Small intestine (tissue), 7 donors: ENCODE measurements at regions not wholly inside any gene's neighbourhood (a gene's known extent, or its start where the extent isn't known, plus 50 kb on each side); places are given as distances from the start of the nearest gene placed in this dataset.

ENCODE experiments used
- DNase-seq, 2 donors: peaks; one replicate each; pipeline versions ENCODE4 v3.0.0 to v3.0.0-alpha.2; 2013
- FAIRE-seq: peaks from 2 replicates; lab custom pipeline; 2012; peaks lifted over from hg19 to GRCh38; lab: Jason Lieb, UNC
- H3K27ac ChIP-seq, 3 donors: one replicate each; pipeline ENCODE4 v1.5.1; 2013; ENCODE audit warnings: low read length in 2 of 3, mild to moderate bottlenecking in 2 of 3, control low read depth in 1 of 3, inconsistent platforms in 1 of 3, low read depth in 1 of 3, moderate library complexity in 1 of 3
- H3K27me3 ChIP-seq, 3 donors: one replicate each; pipeline ENCODE4 v1.6.1; 2013; ENCODE audit warnings: low read length in 3 of 3, inconsistent platforms in 1 of 3; ENCODE audit not compliant: control insufficient read depth in 3 of 3, insufficient read depth in 3 of 3
- H3K36me3 ChIP-seq, 3 donors: one replicate each; pipeline ENCODE4 v1.6.1; 2013; ENCODE audit warnings: low read length in 3 of 3, inconsistent platforms in 1 of 3, low read depth in 1 of 3, mild to moderate bottlenecking in 1 of 3, moderate library complexity in 1 of 3; ENCODE audit not compliant: control insufficient read depth in 3 of 3, insufficient read depth in 2 of 3
- H3K4me1 ChIP-seq, 3 donors: one replicate each; pipeline ENCODE4 v1.6.1; 2013; ENCODE audit warnings: low read length in 2 of 3, inconsistent platforms in 1 of 3, low read depth in 1 of 3, mild to moderate bottlenecking in 1 of 3, moderate library complexity in 1 of 3; ENCODE audit not compliant: control insufficient read depth in 3 of 3, insufficient read depth in 2 of 3
- H3K4me3 ChIP-seq, 3 donors: one replicate each; pipeline ENCODE4 v1.5.1; 2013; ENCODE audit warnings: low read length in 3 of 3, control low read depth in 1 of 3, inconsistent platforms in 1 of 3, low read depth in 1 of 3, mild to moderate bottlenecking in 1 of 3, moderate library complexity in 1 of 3
- H3K9me3 ChIP-seq, 2 donors: one replicate each; pipeline ENCODE4 v1.6.1; 2013; ENCODE audit warnings: low read depth in 1 of 2, low read length in 1 of 2; ENCODE audit not compliant: control insufficient read depth in 2 of 2, insufficient read depth in 1 of 2
- WGBS, 3 donors: extraction: QIAGEN DNeasy Blood & Tissue Kit; methylation state at CpG; one replicate each; pipeline ENCODE4 v1.1.7; 2013; 5-methylcytosine and 5-hydroxymethylcytosine counted together
- donor health status: healthy with polysubstance abuse.
- donor health status: control.
- donor health status: control.
- donor health status: Bipolar disorder and iron deficiency.
- donor health status: healthy.

DNA sequence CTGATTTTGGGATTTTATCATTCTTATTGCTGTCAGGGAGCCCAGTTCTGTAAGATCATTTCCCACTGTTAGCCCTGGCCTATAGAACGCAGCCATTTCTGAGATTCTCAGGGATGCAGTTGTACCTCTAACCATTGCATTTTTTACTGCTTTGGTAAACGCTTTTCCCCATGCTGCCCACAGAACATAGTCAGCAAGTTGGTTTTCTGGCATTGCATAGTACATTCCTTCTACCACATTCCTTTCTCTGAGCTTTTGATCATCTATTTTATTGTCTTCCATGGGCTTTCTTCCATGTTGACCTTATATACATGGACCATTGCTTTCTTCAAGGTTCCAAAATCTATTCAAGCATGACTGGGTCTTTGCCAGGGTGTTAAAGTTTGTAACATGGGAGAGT, 86.8 kb upstream of the ST6GAL2 start:
- Histone ChIP-seq H3K4me1 (no peaks in the 10 kb centered on the region), H3K27ac (no peak overlapping the region), H3K9me3 (no peaks in the 10 kb centered on the region), H3K36me3 (no peaks in the 10 kb centered on the region), H3K27me3 (no peaks in the 10 kb centered on the region), H3K4me3 (no peak overlapping the region)
- WGBS, 3 donors, result 78 to 89% (median 79%) methylated on average over 2 of the region's 2 CpGs
- DNase-seq (no peak), FAIRE-seq (no peak)

DNA sequence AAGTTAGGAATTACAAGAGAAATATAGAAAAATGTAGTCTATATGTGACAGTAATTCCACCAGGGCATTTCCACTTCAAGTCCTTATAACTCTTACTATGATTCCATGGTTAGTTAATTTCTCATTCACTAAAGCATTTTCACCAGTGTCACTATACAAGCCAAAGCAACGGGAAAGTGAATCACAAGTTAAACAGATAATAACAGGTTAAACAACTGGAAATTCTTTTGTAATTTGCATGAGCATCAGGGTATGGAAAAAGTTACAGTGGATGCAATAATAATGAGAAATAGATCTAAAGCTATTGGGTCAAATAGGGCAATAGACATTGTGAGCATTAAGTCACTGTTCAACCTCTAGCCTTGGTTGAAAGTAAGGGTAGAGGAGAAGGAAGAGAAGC, 88.9 kb upstream of the ST6GAL2 start:
- H3K27me3 ChIP-seq, result no peaks in the 10 kb centered on the region
- H3K27ac ChIP-seq, result no peak overlapping the region
- DNase-seq, result no peak
- FAIRE-seq, result no peak
- H3K4me1 ChIP-seq, result no peaks in the 10 kb centered on the region
- H3K9me3 ChIP-seq, result no peaks in the 10 kb centered on the region
- H3K4me3 ChIP-seq, result no peak overlapping the region
- WGBS, 3 donors, result 54 to 84% (median 64%) methylated on average over 1 of the region's 1 CpG
- no peaks in the 10 kb centered on the region for H3K36me3 ChIP-seq

DNA sequence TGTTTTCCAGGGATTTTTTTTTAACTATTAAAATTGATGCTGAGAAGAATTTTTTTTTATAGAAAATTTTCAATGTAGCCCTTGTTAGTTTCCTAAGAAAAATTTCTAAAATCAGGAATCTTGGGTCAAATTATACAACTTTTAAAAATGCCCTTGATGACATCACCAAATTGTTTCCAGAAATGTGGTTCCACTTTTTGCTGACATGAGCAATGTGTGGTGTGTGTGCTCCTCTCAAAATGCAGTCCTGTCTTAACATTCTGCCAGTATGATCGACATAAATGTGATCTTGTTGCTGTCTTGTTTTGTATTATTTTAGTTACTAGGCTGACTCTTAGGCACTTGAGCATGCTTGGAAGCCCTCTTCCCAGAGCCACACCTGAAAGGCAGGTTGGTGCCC, 89.7 kb upstream of the ST6GAL2 start:
- WGBS, 3 donors, result 81 to 87% (median 83%) methylated on average over 1 of the region's 1 CpG
- H3K27ac ChIP-seq, result no peak overlapping the region
- DNase-seq, result no peak
- no peaks in the 10 kb centered on the region for H3K36me3 ChIP-seq
- H3K27me3 ChIP-seq, result no peaks in the 10 kb centered on the region
- H3K9me3 ChIP-seq, result no peaks in the 10 kb centered on the region
- FAIRE-seq, result no peak
- H3K4me1 ChIP-seq, result no peaks in the 10 kb centered on the region
- no peak overlapping the region for H3K4me3 ChIP-seq

DNA sequence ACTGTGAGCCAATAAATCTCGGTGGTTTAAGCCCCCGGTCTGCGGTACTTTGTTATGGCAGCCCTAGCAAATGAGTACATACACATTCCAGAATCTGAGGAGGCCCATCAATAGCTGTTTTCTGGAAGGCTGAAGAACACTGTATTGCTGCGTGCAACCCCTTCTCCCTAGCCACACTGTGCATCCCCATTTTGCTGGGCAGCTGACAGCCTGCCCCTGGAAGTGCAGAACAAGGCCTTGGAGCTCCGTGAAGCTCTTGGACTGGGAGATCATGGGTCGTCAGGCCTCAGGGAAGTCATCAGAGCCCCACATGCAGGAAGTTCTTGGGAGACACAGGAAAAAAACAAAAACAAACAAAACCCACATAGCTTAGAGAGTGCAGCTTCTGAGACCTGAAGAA, 90.6 kb upstream of the ST6GAL2 start:
- Histone ChIP-seq H3K27me3 (no peaks in the 10 kb centered on the region), H3K36me3 (no peaks in the 10 kb centered on the region), H3K4me1 (no peaks in the 10 kb centered on the region), H3K27ac (no peak overlapping the region), H3K4me3 (no peak overlapping the region), H3K9me3 (no peaks in the 10 kb centered on the region)
- FAIRE-seq (no peak), DNase-seq (no peak)
- 68 to 77% (median 71%) methylated on average over 6 of the region's 6 CpGs for WGBS, 3 donors

- H3K36me3 ChIP-seq, result no peaks in the 10 kb centered on the region
- no peaks in the 10 kb centered on the region for H3K4me1 ChIP-seq
- no peak for DNase-seq
- no peaks in the 10 kb centered on the region for H3K27me3 ChIP-seq
- no peak overlapping the region for H3K27ac ChIP-seq
- no peak overlapping the region for H3K4me3 ChIP-seq
- no peaks in the 10 kb centered on the region for H3K9me3 ChIP-seq
- WGBS, 3 donors, result 60 to 75% (median 62%) methylated on average over 3 of the region's 3 CpGs
- FAIRE-seq, result no peak
Observed at GRCh38 chr2:106977717-106978116, 91.8 kb upstream of the ST6GAL2 start.

DNA sequence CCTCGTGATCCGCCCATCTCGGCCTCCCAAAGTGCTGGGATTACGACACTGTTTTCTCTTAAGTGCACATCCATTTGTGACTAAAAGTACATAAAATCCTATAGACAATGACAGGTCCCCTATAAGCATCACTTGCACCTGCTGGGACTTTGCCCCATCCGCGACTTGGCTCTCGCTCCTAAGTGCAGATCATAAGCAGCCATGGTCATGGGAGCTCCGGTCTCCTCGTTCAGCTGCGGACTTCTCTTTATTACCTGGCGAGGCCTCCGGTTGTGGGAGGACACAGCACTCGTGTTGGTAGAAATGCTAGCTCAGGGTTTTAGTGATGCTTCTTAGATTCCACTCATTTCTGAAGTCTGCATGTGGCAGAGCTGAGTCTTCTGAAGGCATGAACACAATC, 92.7 kb upstream of the ST6GAL2 start:
- WGBS, 3 donors, result 79 to 92% (median 87%) methylated on average over 13 of the region's 13 CpGs
- DNase-seq (no peak), FAIRE-seq (no peak)
- Histone ChIP-seq H3K27me3 (no peaks in the 10 kb centered on the region), H3K9me3 (no peaks in the 10 kb centered on the region), H3K4me3 (no peak overlapping the region), H3K36me3 (no peaks in the 10 kb centered on the region), H3K4me1 (no peaks in the 10 kb centered on the region), H3K27ac (no peak overlapping the region)

GRCh38 chr2:106981491-106981890, 95.5 kb upstream of the ST6GAL2 start:
- Histone ChIP-seq H3K4me1 (no peaks in the 10 kb centered on the region), H3K4me3 (no peak overlapping the region), H3K27ac (no peak overlapping the region), H3K36me3 (no peaks in the 10 kb centered on the region), H3K9me3 (no peaks in the 10 kb centered on the region), H3K27me3 (no peaks in the 10 kb centered on the region)
- no peak for FAIRE-seq
- no peak for DNase-seq
- WGBS, 3 donors, result 81 to 88% (median 88%) methylated on average over 1 of the region's 1 CpG

DNA sequence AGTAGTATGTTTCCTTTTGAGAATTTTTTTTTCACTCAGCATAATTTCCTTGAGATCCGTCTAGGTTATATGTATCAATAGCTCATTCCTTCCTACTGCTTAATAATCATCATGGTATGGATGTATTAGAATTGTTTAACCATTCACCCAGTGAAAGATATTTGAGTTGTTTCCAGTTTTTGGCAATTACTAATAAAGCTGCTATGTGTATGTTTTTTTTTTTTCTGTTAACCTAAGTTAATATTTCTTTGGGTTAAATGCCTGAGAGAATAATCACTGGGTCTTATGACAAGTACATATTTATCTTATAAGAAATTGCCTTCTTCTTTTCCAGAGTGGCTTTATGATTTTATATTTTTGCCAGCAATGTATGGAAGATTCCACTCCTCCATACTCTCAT, 96.4 kb upstream of the ST6GAL2 start:
- H3K4me1 ChIP-seq, result no peaks in the 10 kb centered on the region
- H3K27me3 ChIP-seq, result no peaks in the 10 kb centered on the region
- WGBS, 3 donors, result 75 to 83% (median 80%) methylated on average over 1 of the region's 1 CpG
- no peaks in the 10 kb centered on the region for H3K9me3 ChIP-seq
- FAIRE-seq, result no peak
- DNase-seq, result no peak
- no peak overlapping the region for H3K27ac ChIP-seq
- no peaks in the 10 kb centered on the region for H3K36me3 ChIP-seq
- no peak overlapping the region for H3K4me3 ChIP-seq

GRCh38 chr2:106983305-106983704, 97.3 kb upstream of the ST6GAL2 start:
- no peaks in the 10 kb centered on the region for H3K36me3 ChIP-seq
- DNase-seq, result no peak
- FAIRE-seq, result no peak
- H3K27ac ChIP-seq, result no peak overlapping the region
- H3K4me1 ChIP-seq, result no peaks in the 10 kb centered on the region
- 85 to 92% (median 91%) methylated on average over 4 of the region's 4 CpGs for WGBS, 3 donors
- H3K9me3 ChIP-seq, result no peaks in the 10 kb centered on the region
- H3K4me3 ChIP-seq, result no peak overlapping the region
- no peaks in the 10 kb centered on the region for H3K27me3 ChIP-seq
